ENCODE measurements at regions not wholly inside any gene's neighbourhood (a gene's known extent, or its start where the extent isn't known, plus 50 kb on each side); places are given as distances from the start of the nearest gene placed in this dataset.

- TF ChIP-seq CTCF (conservative IDR thresholded peaks at IDR 0.05), result no peak
- Mint-ChIP-seq H3K4me3 (no peak overlapping the region), H3K27me3 (ENCODE audit: low read depth) (peaks cover 98% of the 10 kb centered on the region), H3K4me1 (peaks cover 3% of the 10 kb centered on the region), H3K9me3 (no peaks in the 10 kb centered on the region), H3K36me3 (ENCODE audit: low read depth) (no peaks in the 10 kb centered on the region), H3K27ac (ENCODE audit: unreplicated experiment) (no peak overlapping the region)
- DNase-seq (ENCODE audit: low read depth, low spot score), result no peak
These were observed 68.9 kb downstream of the NCR2 start for GRCh38 chr6:41404182-41404845.

GRCh38 chr6:41405941-41406727 lies 70.7 kb downstream of the NCR2 start:
- DNase-seq (ENCODE audit: low read depth, low spot score), result no peak
- no peak for TF ChIP-seq CTCF (conservative IDR thresholded peaks at IDR 0.05)
- Mint-ChIP-seq H3K4me3 (no peak overlapping the region), H3K4me1 (peaks cover 3% of the 10 kb centered on the region), H3K9me3 (no peaks in the 10 kb centered on the region), H3K27ac (ENCODE audit: unreplicated experiment) (no peak overlapping the region), H3K27me3 (ENCODE audit: low read depth) (peaks cover 98% of the 10 kb centered on the region), H3K36me3 (ENCODE audit: low read depth) (no peaks in the 10 kb centered on the region)

GRCh38 chr6:41406728-41407489 lies 71.5 kb downstream of the NCR2 start:
- no peak overlapping the region for H3K4me3 Mint-ChIP-seq
- no peak for TF ChIP-seq CTCF (conservative IDR thresholded peaks at IDR 0.05)
- peaks cover 98% of the 10 kb centered on the region for H3K27me3 Mint-ChIP-seq (ENCODE audit: low read depth)
- peaks cover 3% of the 10 kb centered on the region for H3K4me1 Mint-ChIP-seq
- H3K9me3 Mint-ChIP-seq, result no peaks in the 10 kb centered on the region
- no peaks in the 10 kb centered on the region for H3K36me3 Mint-ChIP-seq (ENCODE audit: low read depth)
- no peak overlapping the region for H3K27ac Mint-ChIP-seq (ENCODE audit: unreplicated experiment)
- DNase-seq (ENCODE audit: low read depth, low spot score), result no peak

- Mint-ChIP-seq H3K9me3 (no peaks in the 10 kb centered on the region), H3K36me3 (ENCODE audit: low read depth) (no peaks in the 10 kb centered on the region), H3K27ac (ENCODE audit: unreplicated experiment) (no peak overlapping the region), H3K4me3 (no peak overlapping the region), H3K4me1 (peaks cover 3% of the 10 kb centered on the region), H3K27me3 (ENCODE audit: low read depth) (peaks cover 99% of the 10 kb centered on the region)
- no peak for TF ChIP-seq CTCF (conservative IDR thresholded peaks at IDR 0.05)
- no peak for DNase-seq (ENCODE audit: low read depth, low spot score)
These were observed 73.2 kb downstream of the NCR2 start for GRCh38 chr6:41408576-41408975.

- no peaks in the 10 kb centered on the region for H3K36me3 Mint-ChIP-seq (ENCODE audit: low read depth)
- no peak for DNase-seq (ENCODE audit: low read depth, low spot score)
- H3K27ac Mint-ChIP-seq (ENCODE audit: unreplicated experiment), result no peak overlapping the region
- peaks cover 3% of the 10 kb centered on the region for H3K4me1 Mint-ChIP-seq
- H3K27me3 Mint-ChIP-seq (ENCODE audit: low read depth), result peaks cover 100% of the 10 kb centered on the region
- no peak for TF ChIP-seq CTCF (conservative IDR thresholded peaks at IDR 0.05)
- H3K4me3 Mint-ChIP-seq, result no peak overlapping the region
- H3K9me3 Mint-ChIP-seq, result no peaks in the 10 kb centered on the region
These were observed 73.6 kb downstream of the NCR2 start for GRCh38 chr6:41408982-41409381.

Measured in neural crest cell (in vitro differentiated cells).